ENCODE measurements at regions not wholly inside any gene's neighbourhood (a gene's known extent, or its start where the extent isn't known, plus 50 kb on each side); places are given as distances from the start of the nearest gene placed in this dataset.
"Not testable (repeated sequence)": the region's sequence is repeated elsewhere in the genome, so short reads cannot be mapped to it uniquely, and the experiment has no call there.

DNA sequence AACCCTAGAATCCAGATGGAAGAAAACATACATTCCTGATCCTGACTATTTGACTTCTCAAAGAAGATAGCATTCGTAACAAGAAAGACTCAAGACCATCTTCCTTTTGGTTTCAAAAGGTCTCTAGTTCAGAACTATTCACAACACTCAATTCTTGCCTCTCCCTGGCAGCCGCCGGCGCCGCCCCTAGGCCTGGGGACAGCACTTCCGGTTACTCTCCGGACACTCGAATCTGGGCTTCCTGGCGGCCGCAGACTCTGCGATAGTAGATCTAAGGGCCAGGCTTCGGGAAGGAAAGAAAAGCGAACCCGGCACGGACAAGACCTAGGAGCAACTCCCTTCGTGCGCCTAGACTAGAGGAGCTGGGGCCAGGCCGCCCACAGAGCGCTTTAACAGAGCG lies 107.8 kb upstream of the CCDC180 start:
- not testable (repeated sequence) for TF ChIP-seq EZH2 (IDR thresholded peaks at IDR 0.05; ENCODE audit: low read depth, unreplicated experiment); JUNB (IDR thresholded peaks at IDR 0.05; ENCODE audit: unreplicated experiment); POLR2AphosphoS5 (IDR thresholded peaks at IDR 0.05; ENCODE audit: low read depth); EZH2phosphoT487 (IDR thresholded peaks at IDR 0.05; ENCODE audit: unreplicated experiment); STAT1 (IDR thresholded peaks at IDR 0.05; ENCODE audit: unreplicated experiment); NANOG (IDR thresholded peaks at IDR 0.05; ENCODE audit: borderline replicate concordance)
- TF ChIP-seq, protein P1, sequence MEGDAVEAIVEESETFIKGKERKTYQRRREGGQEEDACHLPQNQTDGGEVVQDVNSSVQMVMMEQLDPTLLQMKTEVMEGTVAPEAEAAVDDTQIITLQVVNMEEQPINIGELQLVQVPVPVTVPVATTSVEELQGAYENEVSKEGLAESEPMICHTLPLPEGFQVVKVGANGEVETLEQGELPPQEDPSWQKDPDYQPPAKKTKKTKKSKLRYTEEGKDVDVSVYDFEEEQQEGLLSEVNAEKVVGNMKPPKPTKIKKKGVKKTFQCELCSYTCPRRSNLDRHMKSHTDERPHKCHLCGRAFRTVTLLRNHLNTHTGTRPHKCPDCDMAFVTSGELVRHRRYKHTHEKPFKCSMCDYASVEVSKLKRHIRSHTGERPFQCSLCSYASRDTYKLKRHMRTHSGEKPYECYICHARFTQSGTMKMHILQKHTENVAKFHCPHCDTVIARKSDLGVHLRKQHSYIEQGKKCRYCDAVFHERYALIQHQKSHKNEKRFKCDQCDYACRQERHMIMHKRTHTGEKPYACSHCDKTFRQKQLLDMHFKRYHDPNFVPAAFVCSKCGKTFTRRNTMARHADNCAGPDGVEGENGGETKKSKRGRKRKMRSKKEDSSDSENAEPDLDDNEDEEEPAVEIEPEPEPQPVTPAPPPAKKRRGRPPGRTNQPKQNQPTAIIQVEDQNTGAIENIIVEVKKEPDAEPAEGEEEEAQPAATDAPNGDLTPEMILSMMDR (conservative IDR thresholded peaks at IDR 0.05; ENCODE audit: low read depth in 2 of 2) = not testable (repeated sequence)
- TF ChIP-seq, protein P2, sequence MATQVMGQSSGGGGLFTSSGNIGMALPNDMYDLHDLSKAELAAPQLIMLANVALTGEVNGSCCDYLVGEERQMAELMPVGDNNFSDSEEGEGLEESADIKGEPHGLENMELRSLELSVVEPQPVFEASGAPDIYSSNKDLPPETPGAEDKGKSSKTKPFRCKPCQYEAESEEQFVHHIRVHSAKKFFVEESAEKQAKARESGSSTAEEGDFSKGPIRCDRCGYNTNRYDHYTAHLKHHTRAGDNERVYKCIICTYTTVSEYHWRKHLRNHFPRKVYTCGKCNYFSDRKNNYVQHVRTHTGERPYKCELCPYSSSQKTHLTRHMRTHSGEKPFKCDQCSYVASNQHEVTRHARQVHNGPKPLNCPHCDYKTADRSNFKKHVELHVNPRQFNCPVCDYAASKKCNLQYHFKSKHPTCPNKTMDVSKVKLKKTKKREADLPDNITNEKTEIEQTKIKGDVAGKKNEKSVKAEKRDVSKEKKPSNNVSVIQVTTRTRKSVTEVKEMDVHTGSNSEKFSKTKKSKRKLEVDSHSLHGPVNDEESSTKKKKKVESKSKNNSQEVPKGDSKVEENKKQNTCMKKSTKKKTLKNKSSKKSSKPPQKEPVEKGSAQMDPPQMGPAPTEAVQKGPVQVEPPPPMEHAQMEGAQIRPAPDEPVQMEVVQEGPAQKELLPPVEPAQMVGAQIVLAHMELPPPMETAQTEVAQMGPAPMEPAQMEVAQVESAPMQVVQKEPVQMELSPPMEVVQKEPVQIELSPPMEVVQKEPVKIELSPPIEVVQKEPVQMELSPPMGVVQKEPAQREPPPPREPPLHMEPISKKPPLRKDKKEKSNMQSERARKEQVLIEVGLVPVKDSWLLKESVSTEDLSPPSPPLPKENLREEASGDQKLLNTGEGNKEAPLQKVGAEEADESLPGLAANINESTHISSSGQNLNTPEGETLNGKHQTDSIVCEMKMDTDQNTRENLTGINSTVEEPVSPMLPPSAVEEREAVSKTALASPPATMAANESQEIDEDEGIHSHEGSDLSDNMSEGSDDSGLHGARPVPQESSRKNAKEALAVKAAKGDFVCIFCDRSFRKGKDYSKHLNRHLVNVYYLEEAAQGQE (IDR thresholded peaks at IDR 0.05; ENCODE audit: unreplicated experiment) = not testable (repeated sequence)
